GM12878 (cell line): ENCODE measurements at regions not wholly inside any gene's neighbourhood (a gene's known extent, or its start where the extent isn't known, plus 50 kb on each side); places are given as distances from the start of the nearest gene placed in this dataset.

Experiments
- ATAC-seq: fragments of 200-7000 bp; cut with Tn5 transposase; 3 replicates; pipeline ENCODE4 v1.9.1; 2020; ENCODE audit warnings: mild to moderate bottlenecking, moderate library complexity
- BruUV-seq: library from RNA; stranded (reverse); fragments of 400-500 nt; replicated peaks from 2 replicates; lab custom pipeline; 2021; lab: Mats Ljungman, UMichigan
- CTCF ChIA-PET: fragments of 300-600 bp; sonication (Branson Sonifier 250); formaldehyde crosslinking; extraction: SDS; loops from one replicate; lab custom pipeline; 2021; ENCODE audit warnings: inconsistent platforms; lab: Yijun Ruan, JAX
- POLR2A ChIA-PET: fragments of 350-600 bp; formaldehyde crosslinking; extraction: SDS; loops from one replicate; lab custom pipeline; 2021; ENCODE audit warnings: inconsistent platforms; lab: Charles Lee
- RAD21 ChIA-PET: fragments of 300-600 bp; sonication (Branson Sonifier 250); formaldehyde crosslinking; loops from one replicate; lab custom pipeline; 2023; ENCODE audit warnings: antibody characterized with exemption; ENCODE audit not compliant: unreplicated experiment; lab: Charles Lee
- SMC1A ChIA-PET: fragments of 300-600 bp; sonication (Branson Sonifier 250); formaldehyde crosslinking; loops from one replicate; lab custom pipeline; 2023; ENCODE audit not compliant: unreplicated experiment, uncharacterized antibody; lab: Charles Lee
- DNase-seq: peaks from one replicate; pipeline ENCODE4 v3.0.0-alpha.2; 2011; ENCODE audit warnings: low read depth, low spot score
- FAIRE-seq: peaks from 3 replicates; lab custom pipeline; 2011; peaks lifted over from hg19 to GRCh38; lab: Jason Lieb, UNC
- H2AFZ ChIP-seq: 2 replicates; pipeline ENCODE4 v1.6.0; 2011; ENCODE audit warnings: low read depth, low read length, control low read depth; ENCODE audit not compliant: control insufficient read depth
- H3K27ac ChIP-seq: 2 replicates; pipeline ENCODE4 v1.5.1; 2011; ENCODE audit warnings: control low read depth; ENCODE audit not compliant: control insufficient read depth, insufficient read depth
- H3K27me3 ChIP-seq, 2 experiments: replicated peaks in 1 of 2; 2 replicates each; pipeline versions ENCODE4 v1.6.0 to v1.6.1; 2011; ENCODE audit warnings: low read length in 1 of 2; ENCODE audit not compliant: control insufficient read depth in 2 of 2, insufficient read depth in 2 of 2
- H3K36me3 ChIP-seq, 2 experiments: 2 replicates each; pipeline ENCODE4 v1.5.1; 2011; ENCODE audit warnings: low read length in 1 of 2; ENCODE audit not compliant: control insufficient read depth in 2 of 2, insufficient read depth in 2 of 2
- H3K4me1 ChIP-seq: 2 replicates; pipeline ENCODE4 v1.6.1; 2011; ENCODE audit warnings: mild to moderate bottlenecking, low read length, moderate library complexity, mixed read lengths; ENCODE audit not compliant: control insufficient read depth, insufficient read depth
- H3K4me2 ChIP-seq: 2 replicates; pipeline ENCODE4 v1.6.0; 2011; ENCODE audit warnings: control low read depth; ENCODE audit not compliant: control insufficient read depth, insufficient read depth
- H3K4me3 ChIP-seq: fragments of 200-600 bp; sonication (generic); 2 replicates; pipeline ENCODE4 v1.5.1; 2016
- H3K79me2 ChIP-seq: 2 replicates; pipeline ENCODE4 v1.6.0; 2011; ENCODE audit warnings: low read length; ENCODE audit not compliant: control insufficient read depth, insufficient read depth
- H3K9ac ChIP-seq: 2 replicates; pipeline ENCODE4 v1.8.0; 2011; ENCODE audit warnings: low read length, control low read depth, mixed read lengths; ENCODE audit not compliant: control insufficient read depth, insufficient read depth
- H3K9me3 ChIP-seq: replicated peaks from 3 replicates; pipeline ENCODE4 v1.5.1; 2011; ENCODE audit warnings: mild to moderate bottlenecking, low read length; ENCODE audit not compliant: control insufficient read depth, insufficient read depth
- H4K20me1 ChIP-seq: 2 replicates; pipeline ENCODE4 v1.6.0; 2011; ENCODE audit not compliant: control insufficient read depth, insufficient read depth
- ASH2L ChIP-seq: fragments of 300-600, 200-600 bp; sonication (generic); IDR thresholded peaks from 2 replicates; pipeline ENCODE4 v1.6.1; 2017; ENCODE audit warnings: low read depth, mild to moderate bottlenecking, borderline replicate concordance
- BCL3 ChIP-seq: IDR thresholded peaks from 2 replicates; pipeline ENCODE4 v1.6.1; 2011; ENCODE audit warnings: borderline replicate concordance, low read depth, mild to moderate bottlenecking, moderate library complexity, low read length; ENCODE audit not compliant: insufficient read depth, poor library complexity, severe bottlenecking
- CEBPB ChIP-seq, 2 experiments: fragments of 150-350 bp in 1 of 2; IDR thresholded peaks; 2 replicates each; pipeline ENCODE4 v1.6.1; 2012 to 2014; ENCODE audit warnings: low read depth in 2 of 2, low read length in 2 of 2, borderline replicate concordance in 1 of 2, inconsistent platforms in 1 of 2
- CREB1 ChIP-seq: IDR thresholded peaks from 2 replicates; pipeline ENCODE4 v1.6.1; 2012; ENCODE audit warnings: low read depth, mild to moderate bottlenecking, inconsistent platforms
- ETV6 ChIP-seq, 2 experiments: fragments of 450-650 bp in 1 of 2; IDR thresholded peaks in 1 of 2; conservative IDR thresholded peaks in 1 of 2; 2 replicates each; pipeline ENCODE4 v1.6.1; 2014; ENCODE audit warnings: antibody characterized with exemption in 1 of 2, borderline replicate concordance in 1 of 2, low read depth in 1 of 2, mild to moderate bottlenecking in 1 of 2, moderate library complexity in 1 of 2
- IKZF1 ChIP-seq: fragments of 450-650 bp; conservative IDR thresholded peaks from 2 replicates; pipeline ENCODE4 v1.6.1; 2017; ENCODE audit warnings: antibody characterized with exemption, mild to moderate bottlenecking
- MYB ChIP-seq: fragments of 150-350 bp; IDR thresholded peaks from 2 replicates; pipeline ENCODE4 v1.6.1; 2014; ENCODE audit warnings: mild to moderate bottlenecking, low read depth, low read length, borderline replicate concordance
- NBN ChIP-seq: fragments of 450-650 bp; IDR thresholded peaks from 2 replicates; pipeline ENCODE4 v1.6.1; 2016
- PAX5 ChIP-seq: IDR thresholded peaks from 2 replicates; pipeline ENCODE4 v1.6.1; 2011; ENCODE audit warnings: low read depth, low read length, borderline replicate concordance
- RAD21 ChIP-seq: IDR thresholded peaks from 2 replicates; pipeline ENCODE4 v1.6.1; 2011; ENCODE audit warnings: mild to moderate bottlenecking, low read depth, low read length, moderate library complexity; ENCODE audit not compliant: insufficient read depth
- SIX5 ChIP-seq: IDR thresholded peaks from 2 replicates; pipeline ENCODE4 v1.6.1; 2011; ENCODE audit warnings: mild to moderate bottlenecking, low read depth, low read length, moderate library complexity; ENCODE audit not compliant: severe bottlenecking
- SMARCA5 ChIP-seq: fragments of 450-650 bp; IDR thresholded peaks from 2 replicates; pipeline ENCODE4 v1.6.1; 2017; ENCODE audit warnings: mild to moderate bottlenecking
- WGBS: methylation state at CpG from one replicate; pipeline ENCODE4 v1.1.6; 2016; ENCODE audit warnings: low lambda C conversion rate; ENCODE audit not compliant: insufficient replicate concordance, insufficient coverage; ENCODE audit errors: missing lambda C conversion rate; 5-methylcytosine and 5-hydroxymethylcytosine counted together
- in situ Hi-C: fragments of 300-500 bp; cut with MboI; formaldehyde crosslinking; loops from 9 replicates; pipeline ENCODE4 v1.14.3; 2018; ENCODE audit warnings: mixed read lengths
- intact Hi-C: fragments of 100-400 bp; cut with micrococcal nuclease; formaldehyde crosslinking; loops from one replicate; pipeline ENCODE4 v1.14.2; 2022; ENCODE audit not compliant: unreplicated experiment
- TF ChIP-seq, protein P1 (sequence below): IDR thresholded peaks from 2 replicates; pipeline ENCODE4 v1.6.1; 2012; ENCODE audit warnings: mild to moderate bottlenecking, low read depth, low read length
- TF ChIP-seq, protein P2 (sequence below): IDR thresholded peaks from 2 replicates; pipeline ENCODE4 v1.6.1; 2011; ENCODE audit warnings: borderline replicate concordance, low read depth, mild to moderate bottlenecking, moderate library complexity, mixed read lengths, low read length; ENCODE audit not compliant: insufficient read depth; ENCODE audit errors: extremely low read length
- TF ChIP-seq, protein P3 (sequence below): fragments of 450-650 bp; formaldehyde crosslinking; IDR thresholded peaks from 2 replicates; pipeline ENCODE4 v1.5.0; 2022; ENCODE audit warnings: mild to moderate bottlenecking, missing genetic modification characterization

DNA sequence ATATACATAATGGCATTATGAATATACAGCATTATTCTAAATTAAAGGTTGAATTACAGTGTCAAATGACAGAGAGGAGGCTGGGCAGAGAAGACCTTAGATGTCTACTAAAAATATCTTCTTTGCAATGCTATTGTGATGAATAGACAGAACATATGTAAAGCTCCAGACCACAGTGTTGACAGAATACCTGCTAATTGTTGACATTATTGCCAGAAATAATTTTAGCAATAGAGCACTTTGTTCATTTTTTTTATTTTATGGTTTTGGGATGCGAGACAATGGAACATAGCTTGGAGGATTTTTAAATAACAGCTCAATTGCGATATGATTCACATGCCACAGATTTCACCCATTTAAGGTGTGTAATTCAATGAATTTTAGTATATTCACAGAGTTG, 508.8 kb downstream of the PSAT1 start:
- ChIA-PET SMC1A (no interaction called here), CTCF (interaction anchor here (0.6 kb wide), 1 partner anchor 85 kb away, joined by 3 read pairs; no protein-coding TSS in a partner anchor), POLR2A (no interaction called here), RAD21 (no interaction called here)
- no peak for ATAC-seq
- no peak for DNase-seq
- Histone ChIP-seq H4K20me1 (no peaks in the 10 kb centered on the region), H3K4me3 (no peak overlapping the region), H2AFZ (no peak overlapping the region), H3K4me1 (no peaks in the 10 kb centered on the region), H3K9me3 (no peaks in the 10 kb centered on the region), H3K27ac (no peak overlapping the region), H3K9ac (no peak overlapping the region), H3K4me2 (no peak overlapping the region), H3K36me3 (no peaks in the 10 kb centered on the region), H3K79me2 (no peaks in the 10 kb centered on the region), H3K27me3 (no peaks in the 10 kb centered on the region)
- TF ChIP-seq RAD21: no peak
- TF ChIP-seq, protein P1, sequence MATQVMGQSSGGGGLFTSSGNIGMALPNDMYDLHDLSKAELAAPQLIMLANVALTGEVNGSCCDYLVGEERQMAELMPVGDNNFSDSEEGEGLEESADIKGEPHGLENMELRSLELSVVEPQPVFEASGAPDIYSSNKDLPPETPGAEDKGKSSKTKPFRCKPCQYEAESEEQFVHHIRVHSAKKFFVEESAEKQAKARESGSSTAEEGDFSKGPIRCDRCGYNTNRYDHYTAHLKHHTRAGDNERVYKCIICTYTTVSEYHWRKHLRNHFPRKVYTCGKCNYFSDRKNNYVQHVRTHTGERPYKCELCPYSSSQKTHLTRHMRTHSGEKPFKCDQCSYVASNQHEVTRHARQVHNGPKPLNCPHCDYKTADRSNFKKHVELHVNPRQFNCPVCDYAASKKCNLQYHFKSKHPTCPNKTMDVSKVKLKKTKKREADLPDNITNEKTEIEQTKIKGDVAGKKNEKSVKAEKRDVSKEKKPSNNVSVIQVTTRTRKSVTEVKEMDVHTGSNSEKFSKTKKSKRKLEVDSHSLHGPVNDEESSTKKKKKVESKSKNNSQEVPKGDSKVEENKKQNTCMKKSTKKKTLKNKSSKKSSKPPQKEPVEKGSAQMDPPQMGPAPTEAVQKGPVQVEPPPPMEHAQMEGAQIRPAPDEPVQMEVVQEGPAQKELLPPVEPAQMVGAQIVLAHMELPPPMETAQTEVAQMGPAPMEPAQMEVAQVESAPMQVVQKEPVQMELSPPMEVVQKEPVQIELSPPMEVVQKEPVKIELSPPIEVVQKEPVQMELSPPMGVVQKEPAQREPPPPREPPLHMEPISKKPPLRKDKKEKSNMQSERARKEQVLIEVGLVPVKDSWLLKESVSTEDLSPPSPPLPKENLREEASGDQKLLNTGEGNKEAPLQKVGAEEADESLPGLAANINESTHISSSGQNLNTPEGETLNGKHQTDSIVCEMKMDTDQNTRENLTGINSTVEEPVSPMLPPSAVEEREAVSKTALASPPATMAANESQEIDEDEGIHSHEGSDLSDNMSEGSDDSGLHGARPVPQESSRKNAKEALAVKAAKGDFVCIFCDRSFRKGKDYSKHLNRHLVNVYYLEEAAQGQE: no peak
- no peak for TF ChIP-seq PAX5
- no peak for TF ChIP-seq BCL3
- TF ChIP-seq ASH2L: no peak
- TF ChIP-seq NBN: no peak
- no peak for TF ChIP-seq CREB1
- TF ChIP-seq, protein P2, sequence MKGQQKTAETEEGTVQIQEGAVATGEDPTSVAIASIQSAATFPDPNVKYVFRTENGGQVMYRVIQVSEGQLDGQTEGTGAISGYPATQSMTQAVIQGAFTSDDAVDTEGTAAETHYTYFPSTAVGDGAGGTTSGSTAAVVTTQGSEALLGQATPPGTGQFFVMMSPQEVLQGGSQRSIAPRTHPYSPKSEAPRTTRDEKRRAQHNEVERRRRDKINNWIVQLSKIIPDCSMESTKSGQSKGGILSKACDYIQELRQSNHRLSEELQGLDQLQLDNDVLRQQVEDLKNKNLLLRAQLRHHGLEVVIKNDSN: no peak
- TF ChIP-seq SIX5: no peak
- no peak for TF ChIP-seq MYB
- TF ChIP-seq, protein P3, sequence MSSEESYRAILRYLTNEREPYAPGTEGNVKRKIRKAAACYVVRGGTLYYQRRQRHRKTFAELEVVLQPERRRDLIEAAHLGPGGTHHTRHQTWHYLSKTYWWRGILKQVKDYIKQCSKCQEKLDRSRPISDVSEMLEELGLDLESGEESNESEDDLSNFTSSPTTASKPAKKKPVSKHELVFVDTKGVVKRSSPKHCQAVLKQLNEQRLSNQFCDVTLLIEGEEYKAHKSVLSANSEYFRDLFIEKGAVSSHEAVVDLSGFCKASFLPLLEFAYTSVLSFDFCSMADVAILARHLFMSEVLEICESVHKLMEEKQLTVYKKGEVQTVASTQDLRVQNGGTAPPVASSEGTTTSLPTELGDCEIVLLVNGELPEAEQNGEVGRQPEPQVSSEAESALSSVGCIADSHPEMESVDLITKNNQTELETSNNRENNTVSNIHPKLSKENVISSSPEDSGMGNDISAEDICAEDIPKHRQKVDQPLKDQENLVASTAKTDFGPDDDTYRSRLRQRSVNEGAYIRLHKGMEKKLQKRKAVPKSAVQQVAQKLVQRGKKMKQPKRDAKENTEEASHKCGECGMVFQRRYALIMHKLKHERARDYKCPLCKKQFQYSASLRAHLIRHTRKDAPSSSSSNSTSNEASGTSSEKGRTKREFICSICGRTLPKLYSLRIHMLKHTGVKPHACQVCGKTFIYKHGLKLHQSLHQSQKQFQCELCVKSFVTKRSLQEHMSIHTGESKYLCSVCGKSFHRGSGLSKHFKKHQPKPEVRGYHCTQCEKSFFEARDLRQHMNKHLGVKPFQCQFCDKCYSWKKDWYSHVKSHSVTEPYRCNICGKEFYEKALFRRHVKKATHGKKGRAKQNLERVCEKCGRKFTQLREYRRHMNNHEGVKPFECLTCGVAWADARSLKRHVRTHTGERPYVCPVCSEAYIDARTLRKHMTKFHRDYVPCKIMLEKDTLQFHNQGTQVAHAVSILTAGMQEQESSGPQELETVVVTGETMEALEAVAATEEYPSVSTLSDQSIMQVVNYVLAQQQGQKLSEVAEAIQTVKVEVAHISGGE (CRISPR knock-in tag): no peak
- no peak for TF ChIP-seq ETV6 (conservative IDR thresholded peaks at IDR 0.05 in 1 of 2, IDR thresholded peaks at IDR 0.05 in 1 of 2; ENCODE audit: borderline replicate concordance in 1 of 2, low read depth in 1 of 2)
- TF ChIP-seq IKZF1: no peak
- TF ChIP-seq CEBPB (IDR thresholded peaks at IDR 0.05; ENCODE audit: borderline replicate concordance in 1 of 2, low read depth in 2 of 2, low read length in 2 of 2): no peak
- no peak for TF ChIP-seq SMARCA5
- WGBS: 90% methylated on average over 2 of the region's 2 CpGs
- FAIRE-seq: no peak
- intact Hi-C loops: no loop called here
- BruUV-seq: no TSS peak
- in situ Hi-C loops: no loop called here
